ENCODE measurements at regions not wholly inside any gene's neighbourhood (a gene's known extent, or its start where the extent isn't known, plus 50 kb on each side); places are given as distances from the start of the nearest gene placed in this dataset.

- RAD21 ChIA-PET (ENCODE audit: low non-redundant PET in 1 of 2, low total read pairs in 2 of 2, uncharacterized antibody in 2 of 2, unreplicated experiment in 2 of 2), result interaction anchor here in 1 of 2 experiments (0.6 kb wide), 1 partner anchor 341 kb away, joined by 3 read pairs; no protein-coding TSS in a partner anchor
- no peak overlapping the region for H3K4me2 ChIP-seq (ENCODE audit: low read length)
- H2AFZ ChIP-seq (ENCODE audit: low read depth, low read length, poor library complexity, severe bottlenecking), result no peak overlapping the region
- ATAC-seq (no peak), DNase-seq (ENCODE audit: low read depth, low spot score) (no peak)
- TF ChIP-seq JUND (IDR thresholded peaks at IDR 0.05), result no peak
- TF ChIP-seq ZNF274 (IDR thresholded peaks at IDR 0.05; ENCODE audit: low read depth, low read length), result no peak
- TF ChIP-seq SP1 (IDR thresholded peaks at IDR 0.05; ENCODE audit: low read depth), result no peak
- TF ChIP-seq SIN3A (IDR thresholded peaks at IDR 0.05; ENCODE audit: low read depth), result no peak
- no peak for TF ChIP-seq YY1 (IDR thresholded peaks at IDR 0.05; ENCODE audit: extremely low read depth, insufficient replicate concordance, low read depth, low read length)
- TF ChIP-seq REST (IDR thresholded peaks at IDR 0.05; ENCODE audit: low read depth), result no peak
- no peak for TF ChIP-seq FOSL1 (IDR thresholded peaks at IDR 0.05; ENCODE audit: low read depth)
- TF ChIP-seq ELF1 (IDR thresholded peaks at IDR 0.05; ENCODE audit: borderline replicate concordance, low read depth), result no peak
- no peak for TF ChIP-seq SRF (IDR thresholded peaks at IDR 0.05; ENCODE audit: low read depth)
- TF ChIP-seq RAD21 (IDR thresholded peaks at IDR 0.05; ENCODE audit: low read depth), result no peak
- no peak for TF ChIP-seq ATF3 (IDR thresholded peaks at IDR 0.05)
- TF ChIP-seq CBX3 (IDR thresholded peaks at IDR 0.05; ENCODE audit: low read depth), result no peak
- no peaks in the 10 kb centered on the region for H3K4me1 ChIP-seq (ENCODE audit: control insufficient read depth in 1 of 2, insufficient read depth in 2 of 2, low read length in 2 of 2)
- no peaks in the 10 kb centered on the region for H4K20me1 ChIP-seq (ENCODE audit: insufficient read depth)
- no peaks in the 10 kb centered on the region for H3K27me3 ChIP-seq (ENCODE audit: insufficient read depth, low read length)
- H3K79me2 ChIP-seq (ENCODE audit: insufficient read depth, low read length), result no peaks in the 10 kb centered on the region
- no peaks in the 10 kb centered on the region for H3K36me3 ChIP-seq (ENCODE audit: control insufficient read depth in 1 of 2, insufficient read depth in 2 of 2, low read length in 2 of 2)
- H3K9ac ChIP-seq (ENCODE audit: low read length), result no peak overlapping the region
- H3K27ac ChIP-seq (ENCODE audit: low read depth, low read length), result no peak overlapping the region
- no peak overlapping the region for H3K4me3 ChIP-seq (replicated peaks in 1 of 2; ENCODE audit: low read depth in 1 of 2, low read length in 2 of 2)
- CTCF ChIA-PET, result no interaction called here
- no peaks in the 10 kb centered on the region for H3K9me3 ChIP-seq (ENCODE audit: control insufficient read depth in 1 of 2, insufficient read depth in 1 of 2, low read depth in 1 of 2, low read length in 2 of 2)
- POLR2A ChIA-PET, result no interaction called here
- BruUV-seq (replicated peaks), result no TSS peak
- H3K9me2 ChIP-seq (ENCODE audit: insufficient read depth), result no peaks in the 10 kb centered on the region
- intact Hi-C loops (cut with micrococcal nuclease), result no loop called here
These were observed 341.6 kb upstream of the JAG1 start for GRCh38 chr20:11015440-11015839.
